HG02970 (cell line): ENCODE measurements at regions not wholly inside any gene's neighbourhood (a gene's known extent, or its start where the extent isn't known, plus 50 kb on each side); places are given as distances from the start of the nearest gene placed in this dataset.

Source experiments
- ATAC-seq: cut with Tn5 transposase; IDR thresholded peaks from one replicate; pipeline ENCODE4 v1.9.1; 2021; ENCODE audit warnings: mild to moderate bottlenecking, moderate library complexity, moderate number of reproducible peaks; ENCODE audit not compliant: unreplicated experiment, low FRiP score

DNA sequence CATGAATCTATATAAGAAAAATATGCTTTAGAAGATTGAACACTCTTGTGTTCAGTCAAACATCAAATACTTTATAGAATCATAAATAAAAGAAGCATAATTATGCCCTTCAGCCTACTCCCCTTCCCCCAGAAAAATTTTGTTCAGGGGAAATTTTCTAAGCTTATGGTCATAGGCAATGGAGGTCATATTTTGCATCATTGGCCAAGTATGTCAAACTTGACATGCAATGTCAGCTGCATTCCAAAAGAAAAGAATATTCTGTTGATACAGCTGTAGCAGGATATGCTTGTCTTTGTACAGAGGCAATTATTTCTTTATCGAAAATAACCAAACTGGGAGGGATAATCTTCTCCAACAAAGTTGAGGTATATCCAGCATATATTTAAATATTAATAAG, 328.2 kb downstream of the ZIC1 start:
- ATAC-seq = no peak

DNA sequence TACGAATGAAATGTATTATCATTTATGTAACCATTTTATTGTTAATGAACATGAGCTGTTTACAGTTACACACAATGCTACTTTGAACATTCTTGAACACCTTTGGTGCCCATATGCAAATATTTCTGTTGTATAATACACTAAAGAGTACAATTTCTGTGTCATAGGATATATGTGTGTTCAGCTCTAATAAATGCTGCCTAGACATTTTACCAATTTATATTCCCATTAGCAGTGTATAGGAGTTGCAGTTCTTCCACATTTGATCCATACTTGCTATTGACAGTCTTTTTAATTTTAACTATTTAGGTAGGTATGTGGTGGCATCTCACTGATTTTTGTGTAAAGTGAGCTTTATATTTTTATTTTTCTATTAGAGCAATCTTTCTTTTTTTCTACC, 331.8 kb downstream of the ZIC1 start:
- ATAC-seq = no peak

DNA sequence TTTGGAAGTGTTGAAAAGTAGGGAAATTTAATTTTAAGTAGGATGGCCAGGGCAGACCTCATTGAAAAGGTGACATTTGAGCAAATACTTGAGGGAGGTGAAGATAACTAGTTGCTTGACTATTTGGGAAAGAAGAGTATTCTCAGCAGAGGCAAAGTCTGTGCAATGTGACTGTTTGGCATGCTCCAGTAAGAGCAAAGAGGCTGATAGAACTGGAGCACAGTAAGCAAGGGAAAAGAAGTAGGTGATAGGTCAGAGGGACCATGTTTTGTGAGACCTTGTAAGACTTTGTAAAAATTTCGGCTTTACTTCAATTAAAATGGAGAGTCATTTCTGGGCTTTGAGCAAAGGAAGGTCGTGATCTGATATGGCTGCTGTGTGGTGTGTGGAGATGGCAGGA, 335.8 kb downstream of the ZIC1 start:
- ATAC-seq = no peak

DNA sequence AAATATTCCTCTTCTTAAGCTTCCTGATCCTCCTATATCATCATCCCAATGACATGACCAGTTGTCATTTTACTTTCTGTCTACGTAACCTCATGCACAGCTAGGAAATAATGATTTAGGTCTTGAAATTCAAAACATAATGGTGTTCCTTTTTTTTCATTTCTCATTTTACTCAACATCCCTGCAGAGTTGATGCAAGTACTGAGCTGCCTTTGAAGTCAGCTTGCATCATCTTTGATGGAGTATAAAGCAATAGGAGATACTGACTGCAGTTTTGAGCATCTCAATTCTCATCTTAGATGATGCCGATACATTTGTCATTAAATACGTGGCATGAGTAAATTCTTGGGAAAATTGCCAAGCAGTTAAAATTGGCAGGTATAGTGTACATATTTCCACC, 346.1 kb downstream of the ZIC1 start:
- ATAC-seq = no peak

DNA sequence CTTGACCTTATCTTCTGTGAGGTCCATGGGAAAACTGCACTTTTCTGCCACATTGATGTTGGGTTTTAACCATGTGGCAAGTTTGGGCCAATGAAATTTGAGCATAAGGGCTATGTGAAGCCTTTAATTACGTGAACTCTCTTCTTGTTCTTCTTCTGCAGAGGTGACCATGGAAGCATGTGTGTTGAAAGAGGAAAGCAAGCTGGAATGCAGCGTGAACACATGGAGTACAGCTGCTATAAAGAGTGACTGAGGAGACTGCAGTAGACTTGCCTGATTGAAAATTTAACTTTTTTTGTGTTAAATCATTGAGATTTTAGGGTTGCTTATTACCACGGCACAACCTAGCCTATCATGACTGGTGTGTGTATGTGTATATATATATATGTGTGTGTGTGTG, 347.3 kb downstream of the ZIC1 start:
- ATAC-seq = no peak

DNA sequence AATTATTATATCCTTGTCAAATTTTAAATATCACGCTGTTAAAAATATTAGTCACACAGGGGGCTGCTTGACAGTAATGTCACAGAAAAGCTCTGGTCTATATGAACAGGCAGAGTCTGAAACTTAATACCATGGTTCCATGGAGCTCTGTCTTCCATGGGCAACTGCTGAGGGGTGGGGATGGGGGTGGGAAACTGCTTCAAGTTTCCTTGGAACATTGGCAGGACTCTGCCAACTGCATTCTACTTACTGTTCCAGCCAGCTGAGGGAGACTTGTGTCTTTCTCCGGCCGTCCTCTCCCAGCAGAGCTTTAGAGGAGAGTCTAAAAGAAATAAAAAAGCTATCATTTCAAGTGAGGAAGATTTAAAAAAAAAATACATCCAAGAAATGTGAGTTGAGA, 348.7 kb downstream of the ZIC1 start:
- no peak for ATAC-seq

DNA sequence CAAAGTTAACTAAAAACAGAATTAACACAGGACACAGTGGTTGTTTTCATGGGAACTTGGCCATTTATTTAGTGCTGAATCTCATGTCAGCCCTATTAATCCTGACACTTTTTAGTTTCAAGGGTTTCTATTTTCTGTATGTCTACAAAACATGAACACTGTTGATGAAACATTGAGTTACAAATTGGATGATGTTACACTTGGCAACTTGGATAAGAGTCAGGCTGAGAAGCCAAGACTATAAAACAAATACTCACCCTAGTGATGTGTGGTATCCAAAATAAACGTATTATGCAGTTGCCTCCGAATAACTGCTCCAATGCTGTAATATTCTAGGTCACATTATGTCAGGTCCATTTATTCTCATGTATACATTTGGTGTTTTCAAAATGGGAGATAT, 349.6 kb downstream of the ZIC1 start:
- no peak for ATAC-seq

DNA sequence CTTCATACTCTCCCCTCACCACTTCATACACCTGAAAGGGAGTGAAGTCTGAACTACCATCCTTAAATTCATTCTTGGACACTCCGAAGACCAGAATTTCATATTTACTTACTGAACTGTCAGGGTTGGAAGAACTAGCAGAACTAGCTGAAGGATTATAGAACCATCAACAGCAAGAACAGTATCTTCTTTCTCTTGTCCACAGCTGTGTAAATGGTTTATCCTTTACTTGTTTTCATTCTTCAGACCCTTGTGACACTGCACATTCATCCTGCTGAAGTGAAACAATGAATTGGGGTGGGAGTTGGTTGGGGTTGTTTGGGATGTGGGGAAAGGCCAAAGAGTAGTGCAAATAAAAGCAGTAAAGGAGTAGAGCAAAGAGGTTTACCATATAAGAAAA, 350.9 kb downstream of the ZIC1 start:
- no peak for ATAC-seq

DNA sequence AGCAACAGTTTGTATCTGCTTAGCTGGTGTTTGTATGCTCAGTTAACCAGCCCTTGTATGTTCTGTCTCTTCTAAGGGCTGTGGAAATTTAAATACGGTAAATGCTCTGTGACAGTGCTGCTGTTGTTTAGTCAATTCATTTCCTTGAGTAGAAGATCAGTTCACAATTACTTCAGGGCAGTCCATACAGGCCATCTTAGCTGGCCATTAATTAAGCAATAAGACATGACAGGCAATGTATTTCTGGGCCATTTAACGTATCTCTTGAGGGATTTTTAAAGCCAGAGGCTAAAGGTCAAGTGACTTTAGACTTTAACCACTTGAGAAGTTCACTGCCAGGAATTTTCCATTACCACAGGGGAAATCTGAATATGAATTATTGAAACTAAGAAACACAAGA, 351.8 kb downstream of the ZIC1 start:
- no peak for ATAC-seq

DNA sequence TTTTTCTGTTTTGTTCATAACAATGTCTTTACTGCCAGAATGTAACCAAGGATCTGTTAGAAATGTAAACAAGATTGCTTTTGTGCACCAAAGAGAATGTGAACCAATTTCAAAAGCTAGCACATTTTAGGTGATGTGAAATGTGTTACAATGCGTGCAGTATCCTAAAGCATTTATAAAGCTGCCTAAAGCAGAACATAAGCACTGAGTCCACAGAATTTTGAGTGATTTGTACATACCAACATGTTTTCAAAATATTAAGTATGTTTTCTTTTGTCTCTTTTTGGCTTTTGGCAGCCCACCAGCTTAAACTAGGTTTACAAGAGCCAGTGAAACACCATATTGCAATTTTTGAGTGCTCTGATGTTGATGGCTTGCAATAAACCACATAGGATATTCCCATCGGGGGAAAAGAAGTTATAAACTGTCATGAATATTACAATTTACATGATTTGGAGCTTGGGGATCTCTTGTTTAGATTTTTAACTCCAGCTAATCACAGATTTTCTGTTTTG, 364.0 kb downstream of the ZIC1 start:
- no peak for ATAC-seq

DNA sequence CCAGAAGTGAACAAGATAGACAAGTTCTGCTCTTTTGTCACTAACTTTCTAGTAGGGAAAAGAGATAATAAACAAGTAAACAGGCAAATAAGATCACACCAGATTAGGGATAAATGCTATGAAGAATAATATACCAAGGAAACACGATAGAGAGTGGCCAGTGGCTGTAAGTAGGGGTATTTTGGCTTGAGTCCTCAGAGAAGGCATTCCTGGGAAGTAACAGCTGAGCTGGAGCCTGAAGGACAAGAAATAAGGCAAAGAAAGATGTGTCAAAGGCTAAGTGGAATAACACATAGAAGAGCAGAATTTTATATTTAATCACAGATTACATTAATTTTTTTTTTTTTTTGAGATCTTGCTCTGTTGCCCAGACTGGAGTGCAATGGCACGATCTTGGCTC, 366.2 kb downstream of the ZIC1 start:
- no peak for ATAC-seq

DNA sequence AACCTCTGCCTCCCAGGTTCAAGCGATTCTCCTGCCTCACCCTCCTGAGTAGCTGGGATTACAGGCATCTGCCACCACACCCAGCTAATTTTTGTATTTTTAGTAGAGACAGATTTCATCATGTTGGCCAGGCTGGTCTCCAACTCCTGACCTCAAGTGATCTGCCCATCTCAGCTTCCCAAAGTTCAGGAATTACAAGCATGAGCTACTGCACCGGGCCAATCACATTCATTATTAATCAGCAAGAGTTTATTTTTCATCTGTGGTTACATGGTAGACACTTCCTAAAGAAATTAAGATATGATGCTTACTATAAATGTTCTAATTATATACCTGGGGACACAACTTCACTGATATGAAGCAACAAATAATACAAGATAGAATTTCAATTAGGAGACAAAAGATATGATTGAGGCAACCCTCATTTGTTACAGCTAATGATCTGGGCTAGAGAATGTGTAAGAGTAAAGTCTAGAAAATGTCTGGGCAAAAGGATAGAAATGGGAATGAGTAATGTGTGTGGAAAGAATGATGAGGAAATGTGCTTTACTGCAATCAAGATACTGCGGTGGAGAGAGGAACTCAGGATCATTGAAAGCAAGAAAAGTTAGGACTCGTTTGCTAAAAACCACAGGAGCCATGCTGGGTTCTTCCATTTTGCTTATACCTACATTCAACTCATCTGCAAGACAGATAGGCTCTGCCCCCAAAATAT, 366.8 kb downstream of the ZIC1 start:
- ATAC-seq = no peak

DNA sequence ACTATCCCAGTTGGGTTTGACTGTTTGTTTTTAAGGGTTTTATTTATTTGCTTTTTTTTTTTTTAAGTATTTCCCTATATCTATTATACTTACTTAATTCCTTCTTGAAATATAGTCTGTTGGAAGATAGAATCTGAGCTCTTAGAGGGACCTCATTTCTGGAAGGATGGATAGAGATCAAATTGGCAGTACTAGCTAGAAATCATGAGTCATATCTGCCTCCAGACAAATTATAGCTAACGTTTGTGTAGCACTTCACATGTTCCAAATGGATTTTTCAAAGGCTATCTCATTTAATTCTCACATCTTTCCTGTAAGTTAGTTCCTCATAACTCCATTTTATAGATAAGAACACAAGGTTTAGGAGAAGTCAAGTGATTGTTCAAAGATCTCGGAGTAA, 384.7 kb downstream of the ZIC1 start:
- ATAC-seq = no peak

DNA sequence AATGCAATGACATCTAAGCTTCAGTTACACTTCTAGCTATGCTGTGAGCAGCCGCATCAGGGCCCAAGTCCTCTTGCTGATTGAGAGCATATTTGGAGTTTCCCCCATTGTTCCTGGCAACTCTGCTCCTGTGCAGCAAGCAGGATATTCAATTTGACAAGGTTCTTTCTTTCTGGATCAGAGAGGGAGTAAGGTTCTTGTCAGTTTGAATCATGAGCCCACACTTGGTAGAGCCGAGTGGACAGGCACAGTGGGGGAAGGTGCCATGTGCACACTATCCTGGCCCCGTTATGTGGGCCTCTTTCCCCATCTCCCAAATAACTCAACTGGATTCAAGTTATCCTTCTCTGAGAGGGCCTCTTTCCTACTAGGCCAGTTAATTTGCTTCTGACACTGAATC, 385.4 kb downstream of the ZIC1 start:
- no peak for ATAC-seq

DNA sequence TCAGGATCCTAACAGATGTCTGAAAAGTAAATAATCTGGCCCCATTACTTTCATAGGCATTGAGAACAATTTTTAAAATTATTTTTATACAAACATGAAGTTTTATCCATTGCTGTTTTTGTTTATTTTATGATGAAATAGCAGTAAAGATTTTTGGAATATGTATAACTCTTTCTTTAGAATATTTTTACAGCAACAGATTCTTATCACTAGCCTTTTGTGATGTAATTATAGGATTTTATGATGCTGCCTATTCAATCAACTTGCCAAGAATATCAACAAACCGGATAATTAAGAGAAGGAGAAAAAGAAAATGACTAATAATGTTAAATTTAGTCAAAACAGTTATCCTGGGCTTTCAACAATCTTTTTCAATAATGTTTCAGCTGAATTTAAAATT, 386.3 kb downstream of the ZIC1 start:
- no peak for ATAC-seq

DNA sequence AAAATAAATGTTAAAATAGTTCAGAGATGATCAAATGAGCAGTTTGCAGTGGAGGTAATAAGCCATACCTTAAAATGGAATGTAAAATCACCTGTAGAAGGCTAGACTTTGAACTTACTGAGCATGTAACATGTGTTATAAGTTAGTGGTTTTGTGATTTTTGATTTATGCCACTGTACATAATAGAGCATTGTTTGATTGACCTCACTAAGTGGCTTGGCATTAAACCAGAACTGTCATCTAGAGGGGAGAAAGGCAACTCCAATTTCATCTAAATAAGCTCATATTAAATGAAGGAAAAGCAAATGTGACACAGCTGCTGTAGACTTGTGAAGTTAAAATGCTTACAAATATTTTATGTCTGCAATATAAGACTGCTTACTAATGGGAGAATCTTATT, 387.9 kb downstream of the ZIC1 start:
- no peak for ATAC-seq

DNA sequence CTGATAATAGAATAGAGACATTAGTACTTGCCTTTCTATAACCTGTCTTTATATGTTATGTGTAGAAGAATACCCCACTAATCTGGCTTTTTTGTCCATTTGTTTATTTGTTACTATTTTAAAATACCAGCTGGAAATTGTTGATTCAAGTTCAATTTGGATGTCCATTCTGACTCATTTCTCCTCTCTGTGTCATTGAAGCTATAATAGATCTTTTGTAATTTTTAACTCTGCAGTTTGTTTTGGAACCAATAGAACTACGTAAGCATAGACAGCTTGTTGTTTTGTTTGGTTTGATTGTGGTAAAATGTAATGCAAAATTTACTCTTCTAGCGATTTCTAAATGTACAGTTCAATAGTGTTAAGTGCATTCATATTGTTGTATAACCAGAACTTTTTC, 390.4 kb downstream of the ZIC1 start:
- ATAC-seq = no peak

DNA sequence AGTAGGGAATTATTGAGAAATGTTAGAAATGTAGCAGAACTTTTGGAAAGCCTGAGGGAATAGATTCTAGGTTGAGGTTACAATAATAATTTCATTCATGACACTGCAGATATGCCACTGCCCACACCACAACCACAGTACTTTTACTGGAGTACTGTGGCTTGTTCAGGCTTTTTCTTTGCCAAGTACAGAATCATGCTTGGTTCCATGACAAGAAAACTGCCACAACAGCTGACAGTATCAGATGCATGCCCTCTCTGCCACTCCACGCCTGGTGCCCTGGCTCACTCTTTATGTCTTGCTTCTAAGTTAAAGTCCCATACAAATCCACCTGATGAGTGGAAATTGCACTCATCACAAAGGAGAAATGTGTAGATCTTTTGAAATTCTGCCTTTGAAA, 398.6 kb downstream of the ZIC1 start:
- ATAC-seq = no peak

DNA sequence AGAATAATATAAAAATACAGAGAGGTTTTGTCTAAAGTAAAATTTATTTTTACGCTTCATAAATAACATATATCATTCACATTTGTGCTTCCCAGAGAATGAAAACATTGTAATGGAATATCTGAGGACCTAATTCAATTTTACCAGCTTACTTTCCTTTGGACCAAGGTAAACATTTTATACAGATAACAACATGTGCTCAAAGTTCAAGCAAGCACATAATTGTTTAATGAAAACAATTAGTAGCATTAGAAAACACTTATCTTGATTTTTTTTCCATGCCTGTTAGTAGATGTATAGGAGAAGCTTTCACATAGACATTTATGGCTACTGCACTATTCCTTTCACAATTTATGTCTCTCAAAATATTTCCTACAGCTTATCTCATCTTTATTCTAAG, 400.0 kb downstream of the ZIC1 start:
- ATAC-seq = no peak

DNA sequence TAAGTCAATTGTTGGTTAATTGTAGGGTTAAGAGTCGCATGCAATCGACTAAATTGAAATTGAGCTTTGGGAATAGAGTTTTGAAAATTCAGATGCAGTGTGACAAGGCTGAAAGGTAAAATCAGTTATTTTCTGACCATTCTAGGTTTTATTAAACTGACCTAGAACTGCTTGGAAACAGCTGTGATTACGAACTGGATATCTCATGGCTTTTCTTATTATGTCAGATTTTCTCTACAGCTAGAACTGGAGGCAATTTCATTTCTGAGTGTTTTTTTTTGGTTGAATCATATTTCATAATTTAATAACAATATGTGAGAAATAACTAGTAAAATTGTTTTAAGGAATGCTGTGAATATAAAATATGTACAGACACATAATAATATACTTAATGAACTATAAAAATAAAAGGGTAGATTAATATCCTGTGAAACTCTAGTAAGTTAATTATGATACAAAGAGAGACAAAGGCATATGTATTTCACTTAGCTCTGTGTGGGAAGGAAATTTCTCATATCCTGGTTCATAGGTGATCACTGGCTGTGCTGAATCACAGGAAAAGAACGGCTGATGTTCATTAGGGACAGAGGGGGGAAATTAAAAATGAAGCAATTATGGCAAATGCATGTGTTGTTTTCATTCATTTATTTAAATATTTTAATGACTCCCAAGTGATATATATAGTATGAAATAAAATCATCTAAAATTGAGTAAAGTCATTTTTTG, 403.2 kb downstream of the ZIC1 start:
- ATAC-seq = no peak

DNA sequence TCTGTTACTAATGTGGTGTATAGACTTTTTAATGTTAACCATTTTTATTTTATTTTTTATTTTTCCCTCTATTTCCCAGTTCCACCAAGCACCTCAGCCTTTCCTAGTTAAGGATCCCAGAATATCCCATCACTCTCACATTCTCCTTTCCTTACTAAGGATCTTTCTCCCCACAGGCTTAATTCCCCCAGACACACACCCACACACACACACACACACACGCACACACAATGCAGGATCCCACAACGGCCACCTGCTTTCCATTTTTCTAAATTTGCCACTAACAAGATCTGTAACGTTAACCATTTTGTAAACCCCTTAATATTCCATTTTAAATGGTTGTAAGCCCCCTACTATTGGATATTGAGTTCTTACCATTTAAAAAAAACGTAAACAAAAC, 404.1 kb downstream of the ZIC1 start:
- no peak for ATAC-seq

DNA sequence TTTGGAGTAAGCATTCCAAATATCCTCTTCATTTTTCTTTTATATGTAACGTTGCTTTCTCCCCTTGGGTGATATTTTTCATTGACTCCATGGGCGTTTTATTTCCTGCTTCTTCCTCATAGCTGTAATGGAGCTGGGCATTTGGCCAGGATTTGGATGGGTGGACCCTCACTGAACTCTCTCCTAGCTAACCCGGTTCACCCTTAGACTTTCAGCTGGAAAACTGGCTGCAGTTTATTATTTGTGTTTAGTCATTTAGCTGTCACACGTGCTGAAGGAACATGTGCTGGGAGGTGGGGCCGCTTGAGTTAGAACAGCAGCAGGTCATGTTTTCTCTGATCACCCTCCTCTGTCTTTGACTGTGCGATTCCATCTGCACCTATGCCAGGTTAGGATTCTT, 407.6 kb downstream of the ZIC1 start:
- no peak for ATAC-seq
